K562 (cell line): ENCODE measurements at regions not wholly inside any gene's neighbourhood (a gene's known extent, or its start where the extent isn't known, plus 50 kb on each side); places are given as distances from the start of the nearest gene placed in this dataset.

Experiments used
- DDX20 ChIP-seq: fragments of 450-650 bp; IDR thresholded peaks from 2 replicates; pipeline ENCODE4 v1.6.1; 2016; ENCODE audit warnings: missing genetic modification characterization, low read depth, mild to moderate bottlenecking, missing compliant biosample characterization, moderate library complexity
- PHF21A ChIP-seq: fragments of 450-650 bp; IDR thresholded peaks from 2 replicates; pipeline ENCODE4 v1.6.1; 2017; ENCODE audit warnings: low read depth, borderline replicate concordance
- TEAD2 ChIP-seq: fragments of 450-650 bp; IDR thresholded peaks from 2 replicates; pipeline ENCODE4 v1.6.1; 2016; ENCODE audit warnings: missing genetic modification characterization, control low read depth, missing compliant biosample characterization
- ZBTB7A ChIP-seq: IDR thresholded peaks from 2 replicates; pipeline ENCODE4 v1.6.1; 2011; ENCODE audit warnings: low read depth, mild to moderate bottlenecking, low read length, moderate library complexity, borderline replicate concordance; ENCODE audit not compliant: control insufficient read depth
- ZFP30 ChIP-seq: fragments of 250-450 bp; sonication (Bioruptor Pico); IDR thresholded peaks from 2 replicates; pipeline ENCODE4 v1.8.0; 2022; ENCODE audit warnings: moderate library complexity, mild to moderate bottlenecking, inconsistent platforms, borderline replicate concordance
- TF ChIP-seq, protein P1 (sequence below): fragments of 250-450 bp; sonication (Bioruptor Pico); IDR thresholded peaks from 2 replicates; pipeline ENCODE4 v1.5.1; 2021; ENCODE audit warnings: mild to moderate bottlenecking
- TF ChIP-seq, protein P2 (sequence below): fragments of 450-650 bp; IDR thresholded peaks from 2 replicates; pipeline ENCODE4 v1.7.1; 2018; ENCODE audit warnings: mild to moderate bottlenecking, low read depth; ENCODE audit not compliant: partially characterized antibody
- TF ChIP-seq, protein P3 (sequence below), 3 experiments: fragments of 200-800 bp in 1 of 3; sonication (Bioruptor generic) in 1 of 3; sonication (generic) in 1 of 3; formaldehyde crosslinking in 1 of 3; IDR thresholded peaks; 2 replicates each; pipeline versions ENCODE4 v1.6.1 to v1.8.0; 2016 to 2022; ENCODE audit warnings: mild to moderate bottlenecking in 2 of 3, missing compliant biosample characterization in 2 of 3, missing genetic modification characterization in 2 of 3, missing genetic modification reagents in 1 of 3

DNA sequence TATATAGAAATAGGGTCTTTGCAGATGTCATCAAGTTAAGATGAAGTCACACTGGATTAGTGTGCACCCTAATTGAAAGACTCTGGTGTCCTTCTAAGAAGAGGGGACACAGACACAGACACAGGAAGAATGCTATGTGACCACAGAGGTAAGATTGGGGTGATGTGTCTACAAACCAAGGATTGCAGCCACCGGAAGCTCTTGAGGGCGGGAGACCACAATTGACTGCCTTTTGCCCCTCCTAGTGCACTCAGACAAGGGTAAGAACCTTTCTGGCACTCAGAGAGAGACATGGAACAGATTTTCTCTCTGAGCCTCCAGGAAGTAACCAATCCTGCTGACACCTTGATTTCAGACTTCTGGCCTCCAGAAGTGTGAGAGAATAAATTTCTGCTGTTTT is 51.2 kb upstream of the ARAP3 start (continued):
- TF ChIP-seq DDX20 (tag), result no peak
- TF ChIP-seq, protein P1, sequence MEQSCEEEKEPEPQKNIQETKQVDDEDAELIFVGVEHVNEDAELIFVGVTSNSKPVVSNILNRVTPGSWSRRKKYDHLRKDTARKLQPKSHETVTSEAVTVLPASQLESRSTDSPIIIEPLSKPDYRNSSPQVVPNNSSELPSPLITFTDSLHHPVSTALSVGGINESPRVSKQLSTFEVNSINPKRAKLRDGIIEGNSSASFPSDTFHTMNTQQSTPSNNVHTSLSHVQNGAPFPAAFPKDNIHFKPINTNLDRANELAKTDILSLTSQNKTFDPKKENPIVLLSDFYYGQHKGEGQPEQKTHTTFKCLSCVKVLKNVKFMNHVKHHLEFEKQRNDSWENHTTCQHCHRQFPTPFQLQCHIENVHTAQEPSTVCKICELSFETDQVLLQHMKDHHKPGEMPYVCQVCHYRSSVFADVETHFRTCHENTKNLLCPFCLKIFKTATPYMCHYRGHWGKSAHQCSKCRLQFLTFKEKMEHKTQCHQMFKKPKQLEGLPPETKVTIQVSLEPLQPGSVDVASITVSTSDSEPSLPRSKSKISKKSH (CRISPR knock-in tag), result no peak
- TF ChIP-seq, protein P2, sequence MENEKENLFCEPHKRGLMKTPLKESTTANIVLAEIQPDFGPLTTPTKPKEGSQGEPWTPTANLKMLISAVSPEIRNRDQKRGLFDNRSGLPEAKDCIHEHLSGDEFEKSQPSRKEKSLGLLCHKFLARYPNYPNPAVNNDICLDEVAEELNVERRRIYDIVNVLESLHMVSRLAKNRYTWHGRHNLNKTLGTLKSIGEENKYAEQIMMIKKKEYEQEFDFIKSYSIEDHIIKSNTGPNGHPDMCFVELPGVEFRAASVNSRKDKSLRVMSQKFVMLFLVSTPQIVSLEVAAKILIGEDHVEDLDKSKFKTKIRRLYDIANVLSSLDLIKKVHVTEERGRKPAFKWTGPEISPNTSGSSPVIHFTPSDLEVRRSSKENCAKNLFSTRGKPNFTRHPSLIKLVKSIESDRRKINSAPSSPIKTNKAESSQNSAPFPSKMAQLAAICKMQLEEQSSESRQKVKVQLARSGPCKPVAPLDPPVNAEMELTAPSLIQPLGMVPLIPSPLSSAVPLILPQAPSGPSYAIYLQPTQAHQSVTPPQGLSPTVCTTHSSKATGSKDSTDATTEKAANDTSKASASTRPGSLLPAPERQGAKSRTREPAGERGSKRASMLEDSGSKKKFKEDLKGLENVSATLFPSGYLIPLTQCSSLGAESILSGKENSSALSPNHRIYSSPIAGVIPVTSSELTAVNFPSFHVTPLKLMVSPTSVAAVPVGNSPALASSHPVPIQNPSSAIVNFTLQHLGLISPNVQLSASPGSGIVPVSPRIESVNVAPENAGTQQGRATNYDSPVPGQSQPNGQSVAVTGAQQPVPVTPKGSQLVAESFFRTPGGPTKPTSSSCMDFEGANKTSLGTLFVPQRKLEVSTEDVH, result no peak
- TF ChIP-seq ZBTB7A, result no peak
- TF ChIP-seq PHF21A, result no peak
- TF ChIP-seq TEAD2, result no peak
- TF ChIP-seq, protein P3, sequence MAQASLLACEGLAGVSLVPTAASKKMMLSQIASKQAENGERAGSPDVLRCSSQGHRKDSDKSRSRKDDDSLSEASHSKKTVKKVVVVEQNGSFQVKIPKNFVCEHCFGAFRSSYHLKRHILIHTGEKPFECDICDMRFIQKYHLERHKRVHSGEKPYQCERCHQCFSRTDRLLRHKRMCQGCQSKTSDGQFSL (CRISPR knock-in tag; IDR thresholded peaks at IDR 0.05), result no peak
- TF ChIP-seq, protein P3 (tag; IDR thresholded peaks at IDR 0.05), result no peak
- no peak for TF ChIP-seq ZFP30 (CRISPR knock-in tag)
